HG03097 (cell line): ENCODE measurements at regions not wholly inside any gene's neighbourhood (a gene's known extent, or its start where the extent isn't known, plus 50 kb on each side); places are given as distances from the start of the nearest gene placed in this dataset.

Experiments used
- ATAC-seq: cut with Tn5 transposase; IDR thresholded peaks from one replicate; pipeline ENCODE4 v1.9.1; 2021; ENCODE audit not compliant: unreplicated experiment, low FRiP score

DNA sequence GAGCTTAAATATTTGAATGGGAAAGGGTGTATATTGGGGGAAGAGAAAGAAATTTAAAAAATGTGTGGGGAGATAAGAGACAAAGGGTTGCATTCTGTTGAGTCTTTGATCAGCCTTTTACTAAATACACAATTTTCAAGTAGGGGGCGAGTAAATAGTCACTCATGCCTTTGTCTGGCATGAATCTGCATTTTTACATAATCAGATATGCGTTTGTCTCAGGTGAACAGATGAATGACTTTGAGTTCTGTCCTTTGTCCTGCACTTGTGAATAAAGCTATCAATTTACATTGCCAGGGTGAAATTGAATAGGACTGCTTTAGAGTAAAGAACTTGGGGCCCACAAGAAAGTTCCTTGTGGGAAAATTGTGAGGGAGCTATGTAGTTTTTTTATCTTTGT is 523.6 kb upstream of the LUZP2 start:
- ATAC-seq = no peak

DNA sequence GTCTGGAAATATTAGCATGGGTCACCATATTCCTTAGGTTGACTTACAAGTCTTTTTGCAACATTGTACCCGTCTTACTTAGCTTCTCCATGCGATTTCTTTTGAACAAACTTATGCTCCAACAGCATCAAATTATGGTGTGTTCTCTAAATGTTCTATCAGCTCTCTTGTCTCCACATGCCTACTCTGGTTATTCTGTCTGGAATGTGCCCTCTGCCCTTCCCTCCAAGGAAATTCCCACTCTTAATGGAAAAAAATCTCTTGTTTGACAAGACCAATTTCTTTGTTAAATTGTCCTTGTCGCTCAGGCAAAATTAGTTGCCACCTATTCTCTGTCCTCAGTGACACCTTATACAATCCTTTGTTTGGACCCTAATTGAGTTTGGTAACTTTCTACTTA is 522.8 kb upstream of the LUZP2 start:
- ATAC-seq = no peak

DNA sequence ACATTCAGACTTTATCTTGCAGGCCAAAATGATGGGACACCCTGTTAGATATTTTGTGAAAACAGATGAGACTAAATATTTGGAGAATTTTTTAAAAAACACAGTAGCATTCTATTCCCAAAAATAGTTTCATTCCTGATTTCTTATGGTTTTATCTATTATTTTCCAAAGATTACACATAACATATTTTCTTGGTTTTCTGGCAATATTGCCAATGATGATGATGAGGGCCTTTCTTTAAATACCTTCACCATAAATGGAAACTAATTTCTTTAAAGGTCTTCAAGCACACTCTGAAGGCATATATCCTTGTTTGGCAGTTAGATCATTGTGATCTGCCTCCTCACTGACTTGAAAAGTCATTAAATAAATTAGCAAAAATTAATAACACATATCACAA is 522.3 kb upstream of the LUZP2 start:
- ATAC-seq = no peak

DNA sequence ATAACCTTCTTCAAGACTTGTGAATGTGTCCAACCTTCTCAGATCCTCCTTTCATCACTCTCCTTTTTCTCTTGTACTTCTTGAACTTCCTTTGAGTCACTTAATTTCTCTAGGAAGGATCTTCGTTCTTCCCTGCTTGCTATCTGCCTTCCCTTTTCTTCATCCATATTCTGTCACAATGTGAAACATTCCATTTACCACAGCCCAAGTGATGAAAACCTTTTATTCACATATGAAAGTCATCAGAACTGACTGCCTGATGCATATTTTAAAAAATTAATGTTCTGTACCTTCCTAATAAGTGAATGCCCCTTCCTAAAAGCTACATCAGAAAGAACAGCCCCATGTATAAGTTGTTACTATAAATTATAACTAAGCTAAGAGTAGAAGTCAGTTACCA is 520.4 kb upstream of the LUZP2 start:
- ATAC-seq = no peak

DNA sequence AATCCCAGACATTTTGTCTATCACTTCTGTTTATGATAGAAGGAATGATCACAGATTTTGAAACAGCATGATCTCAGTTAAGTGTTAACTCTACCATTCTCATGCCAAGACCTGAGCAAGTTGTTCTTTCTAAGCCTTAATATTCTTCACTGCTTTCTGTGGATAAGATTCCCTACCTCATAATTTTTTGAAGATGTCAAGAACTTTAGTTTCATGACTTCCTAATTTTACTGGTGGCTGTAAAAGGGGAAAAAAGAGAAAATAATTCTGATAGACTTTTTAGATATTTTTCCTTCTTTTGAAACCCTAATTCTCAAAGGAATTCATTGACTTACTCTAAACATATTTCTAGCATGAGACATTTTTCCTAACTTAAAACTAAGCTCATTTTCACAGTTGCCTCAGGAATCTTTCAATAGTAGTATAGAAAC is 520.0 kb upstream of the LUZP2 start:
- no peak for ATAC-seq

DNA sequence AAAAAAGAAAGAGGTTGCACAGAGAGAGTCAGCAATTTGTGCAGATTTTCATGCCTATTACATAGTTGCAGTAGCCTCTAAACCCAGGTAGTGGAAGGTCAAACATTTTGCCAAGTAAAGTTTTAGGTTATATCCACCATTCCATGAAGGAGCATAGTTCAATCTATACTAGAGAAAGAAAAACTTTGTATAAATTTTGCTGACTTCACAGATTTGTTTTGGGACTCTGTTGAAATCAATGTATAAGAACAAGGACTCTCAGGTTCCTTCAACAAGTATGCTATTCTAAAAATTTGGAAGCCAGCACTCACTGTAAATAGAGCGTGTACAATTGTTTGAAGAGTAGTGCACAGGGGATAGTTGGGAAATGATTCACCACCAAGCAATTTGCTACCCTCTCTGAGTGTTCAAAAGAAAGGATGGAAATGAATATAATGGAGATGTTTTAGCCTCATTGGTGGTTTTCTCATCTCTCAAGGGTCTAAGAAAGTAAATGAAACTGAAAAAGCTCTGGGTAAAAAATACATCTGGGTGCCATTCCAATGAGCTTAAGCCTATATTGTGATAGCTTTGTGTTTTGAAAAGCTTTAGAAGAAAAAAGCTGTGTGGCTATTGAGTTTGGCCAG is 508.4 kb upstream of the LUZP2 start:
- no peak for ATAC-seq

DNA sequence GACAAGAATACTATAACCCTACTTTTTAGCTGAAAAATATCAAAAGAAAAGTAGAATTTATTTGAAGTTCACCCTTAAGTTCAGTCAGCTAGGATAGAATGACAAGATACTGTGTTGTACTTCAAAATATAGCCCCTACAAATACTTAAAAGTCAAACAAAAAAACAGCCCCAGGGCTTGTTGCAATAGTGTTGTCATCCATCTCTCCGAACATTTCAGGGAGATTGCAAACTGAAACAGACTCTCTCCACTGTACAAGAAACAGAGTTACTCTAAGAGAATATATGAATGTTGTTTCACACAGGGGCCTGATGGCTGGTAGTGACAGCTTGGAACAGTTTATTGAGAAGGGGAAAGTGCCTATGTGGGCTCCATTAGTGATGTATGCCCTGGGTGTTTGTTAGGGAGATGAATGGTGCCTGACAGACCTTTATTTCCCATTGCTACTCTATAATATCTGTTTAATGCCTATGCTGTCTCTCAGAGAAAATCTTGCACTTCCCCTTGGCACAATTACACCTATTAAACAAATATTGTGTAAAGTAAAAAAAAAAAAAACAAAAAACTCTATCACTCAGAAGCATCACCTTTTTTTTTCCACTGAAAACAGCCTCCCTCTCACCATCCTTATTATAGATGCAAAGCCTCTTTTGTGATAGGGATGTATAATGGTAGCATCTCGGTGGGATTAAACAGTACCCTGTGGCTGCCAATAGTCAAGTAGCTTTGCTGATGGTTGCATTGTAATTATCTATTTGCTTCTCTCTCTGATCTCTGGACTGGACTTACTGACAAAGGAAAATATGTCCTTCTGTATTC is 506.3 kb upstream of the LUZP2 start:
- no peak for ATAC-seq

DNA sequence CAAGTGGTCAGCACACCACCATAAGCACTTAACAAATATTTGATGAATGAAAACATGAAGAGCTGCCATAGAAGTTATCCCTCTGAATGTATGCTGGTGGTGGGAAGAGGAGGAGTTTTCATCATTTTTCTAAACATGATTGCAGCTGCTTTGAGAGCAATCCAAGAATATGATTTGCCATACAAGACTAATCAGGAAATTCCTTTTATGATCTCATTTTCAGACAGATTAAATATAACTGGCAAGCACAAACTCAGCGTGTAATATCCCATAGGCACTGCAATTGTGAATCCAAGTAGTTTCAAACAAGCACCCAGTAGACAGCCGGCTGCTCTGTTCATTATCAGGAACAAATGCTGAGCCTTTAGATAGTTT is 505.7 kb upstream of the LUZP2 start:
- ATAC-seq = no peak

DNA sequence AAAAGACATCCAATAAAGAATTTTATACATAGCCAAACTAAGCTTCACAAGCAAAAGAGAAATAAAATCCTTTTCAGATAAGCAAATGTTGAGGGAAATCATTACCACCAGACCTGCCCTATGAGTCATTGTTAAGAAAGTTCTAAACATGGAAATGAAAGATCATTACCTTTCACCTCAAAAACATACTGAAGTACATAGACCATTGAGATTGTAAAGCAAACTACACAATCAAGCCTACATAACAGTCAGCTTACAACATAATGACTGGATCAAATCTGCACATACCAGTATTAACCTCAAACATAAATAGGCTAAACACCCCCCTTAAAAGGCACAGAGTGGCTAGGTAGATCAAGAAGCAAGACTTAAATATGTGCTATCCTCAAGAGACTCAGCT is 501.0 kb upstream of the LUZP2 start:
- no peak for ATAC-seq

DNA sequence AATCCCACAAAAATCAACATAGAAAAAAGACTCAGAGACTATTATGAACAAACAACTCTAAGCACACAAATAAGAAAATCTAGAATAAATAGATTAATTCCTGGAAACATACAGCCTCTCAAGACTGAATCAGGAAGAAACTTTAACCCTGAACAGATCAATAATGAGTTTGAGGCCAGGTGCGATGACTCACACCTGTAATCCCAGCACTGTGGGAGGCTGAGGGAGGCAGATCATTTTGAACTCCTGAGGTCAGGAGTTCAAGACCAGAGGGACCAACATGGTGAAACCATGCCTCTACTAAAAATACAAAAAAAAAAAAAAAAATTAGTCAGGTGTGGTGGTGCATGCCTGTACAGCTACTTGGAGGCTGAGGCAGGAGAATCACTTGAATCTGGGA is 499.5 kb upstream of the LUZP2 start:
- no peak for ATAC-seq

DNA sequence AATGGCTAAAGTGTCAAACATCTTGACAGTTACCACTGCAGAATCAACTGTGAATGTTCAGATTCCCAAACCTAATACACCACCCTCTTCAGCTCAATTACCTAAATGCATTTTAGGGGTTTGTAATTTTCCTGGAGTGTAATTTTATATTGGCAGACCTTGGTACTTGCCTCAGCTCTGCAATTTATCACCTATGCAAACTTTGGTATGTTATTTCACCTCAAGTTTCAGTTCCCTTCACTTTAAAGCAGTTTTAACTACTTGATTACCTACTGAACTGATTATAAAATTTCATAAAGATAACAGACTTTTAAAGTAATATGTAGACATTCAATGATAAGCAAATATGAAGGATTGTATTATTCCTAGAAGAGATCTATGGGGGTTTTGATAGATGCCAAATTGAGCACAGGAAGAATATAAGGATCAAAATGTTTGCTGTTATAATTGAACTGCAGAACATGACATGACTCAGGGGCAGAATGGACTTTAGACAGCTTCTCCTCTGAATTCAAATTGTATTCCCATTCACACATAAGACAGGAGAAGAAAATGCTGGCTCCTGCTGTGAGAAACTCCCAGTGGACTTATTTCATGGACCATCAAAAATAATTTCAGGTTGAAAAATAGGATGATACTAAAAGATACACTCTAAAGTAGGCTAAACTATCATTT is 491.5 kb upstream of the LUZP2 start:
- no peak for ATAC-seq

DNA sequence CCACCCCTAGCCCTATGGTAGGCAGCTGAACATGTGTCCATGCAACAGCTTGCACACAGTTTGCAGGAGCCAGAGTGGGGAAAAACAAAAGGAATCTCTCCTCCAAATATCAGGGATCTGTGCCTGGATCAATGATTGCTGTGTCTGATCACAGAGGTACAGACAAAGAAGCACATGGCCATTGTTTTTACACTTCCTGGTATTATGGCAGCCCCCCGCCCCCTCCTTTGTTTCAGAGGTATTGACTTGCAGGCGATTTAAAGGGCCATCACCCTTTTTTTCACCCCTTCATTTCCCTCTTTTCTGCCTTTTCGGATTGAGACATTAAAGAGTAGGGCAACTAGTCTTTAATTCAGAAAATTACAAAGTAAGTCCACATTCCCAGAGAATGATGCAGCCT is 453.0 kb upstream of the LUZP2 start:
- no peak for ATAC-seq

DNA sequence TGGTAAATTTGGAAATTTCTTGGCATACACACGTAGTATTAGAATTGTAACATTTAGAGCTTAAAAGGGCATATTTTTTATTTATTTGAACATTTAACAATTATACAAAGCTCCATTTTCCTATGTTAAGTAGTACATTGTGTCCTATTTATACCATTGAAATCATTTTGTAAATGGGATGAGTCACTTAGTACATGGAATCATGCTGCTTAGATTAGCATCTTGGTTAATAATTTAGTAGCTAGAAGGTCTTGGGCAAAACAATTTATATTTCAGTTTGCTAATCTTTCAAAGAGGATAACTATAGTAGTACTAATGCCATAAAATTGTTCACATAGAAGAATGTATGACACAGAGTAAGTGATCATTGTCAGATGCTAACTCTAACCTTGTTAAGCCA is 450.1 kb upstream of the LUZP2 start:
- ATAC-seq = no peak

DNA sequence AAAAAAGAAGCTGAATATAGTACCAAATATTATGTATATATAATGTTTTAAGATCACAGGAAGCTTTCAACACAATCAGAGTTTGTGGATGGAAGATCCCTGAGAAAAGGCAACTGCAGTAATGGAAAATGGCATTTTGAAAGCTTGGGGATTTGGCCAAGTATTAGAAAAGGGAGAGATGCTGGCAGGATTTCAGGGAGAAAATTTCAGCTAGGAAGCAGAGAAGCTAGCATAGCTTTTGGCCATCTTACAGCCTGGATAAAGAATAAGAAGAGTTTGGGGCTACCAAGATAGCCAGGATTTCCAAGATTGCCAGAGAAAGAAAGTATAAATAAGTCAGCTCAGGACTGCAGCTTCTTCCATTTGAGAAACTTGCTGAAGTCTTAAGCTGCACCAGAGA is 440.8 kb upstream of the LUZP2 start:
- no peak for ATAC-seq

DNA sequence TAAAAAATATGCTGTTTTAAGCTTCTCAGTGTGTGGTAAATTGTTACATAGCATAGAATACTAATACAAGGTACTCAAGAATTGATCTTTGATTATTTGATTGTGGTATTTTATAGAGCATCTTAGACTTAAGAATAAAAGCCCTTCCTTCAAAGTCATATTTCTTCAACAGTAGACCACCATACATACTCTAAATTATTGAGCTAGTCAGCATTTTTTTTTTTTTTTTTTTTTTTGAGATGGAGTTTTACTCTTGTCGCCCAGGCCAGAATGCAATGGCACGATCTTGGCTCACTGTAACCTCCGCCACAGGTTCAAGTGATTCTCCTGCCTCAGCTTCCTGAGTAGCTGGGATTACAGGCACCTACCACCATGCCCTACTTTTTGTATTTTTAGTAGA is 436.7 kb upstream of the LUZP2 start:
- ATAC-seq = no peak

DNA sequence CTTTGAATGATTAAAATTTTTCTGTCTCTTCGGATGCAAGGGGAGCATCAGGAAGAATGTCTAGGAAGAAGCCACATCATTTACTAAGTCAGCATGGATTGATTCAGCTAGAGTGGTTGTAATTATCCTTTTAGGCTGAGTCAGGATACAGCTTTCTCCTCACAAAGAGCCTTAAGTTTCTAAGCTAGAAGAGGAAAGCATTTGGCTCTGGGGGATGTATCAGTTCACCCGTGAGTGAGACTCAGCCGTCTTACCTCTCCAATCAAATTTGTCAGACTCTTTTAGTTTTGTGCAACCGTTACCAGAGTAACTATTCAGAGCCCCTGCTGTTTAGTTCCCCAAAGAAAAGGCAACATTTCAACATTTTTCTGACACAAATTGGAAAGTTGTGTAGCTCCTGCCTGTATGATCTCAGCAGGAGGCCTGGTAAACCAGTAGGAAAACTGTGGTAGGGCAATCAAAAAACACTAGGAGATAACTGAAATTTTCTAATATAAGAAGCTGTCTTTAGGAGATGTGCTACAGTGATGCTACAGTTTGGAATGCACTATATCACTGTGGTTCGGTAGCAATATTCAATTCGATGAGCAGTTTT is 432.4 kb upstream of the LUZP2 start:
- no peak for ATAC-seq

DNA sequence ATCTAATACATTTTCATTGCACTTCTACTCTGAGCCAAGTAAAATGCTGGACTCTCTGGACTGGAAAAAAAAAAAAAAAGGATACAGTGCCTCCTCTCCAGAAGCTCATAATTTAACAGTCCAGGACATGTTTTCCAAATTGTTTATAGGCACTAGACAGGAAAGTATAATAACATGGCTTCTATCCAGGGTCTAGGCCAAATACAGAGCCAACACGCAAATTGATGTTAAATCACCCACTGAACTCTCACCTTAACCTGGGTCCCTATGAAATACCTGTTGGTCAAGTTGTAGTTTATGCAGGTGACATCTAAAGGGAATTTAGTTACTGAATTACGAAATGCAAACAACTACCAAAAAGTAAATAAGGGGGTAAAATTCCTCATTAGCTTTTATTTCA is 428.7 kb upstream of the LUZP2 start:
- ATAC-seq = no peak

DNA sequence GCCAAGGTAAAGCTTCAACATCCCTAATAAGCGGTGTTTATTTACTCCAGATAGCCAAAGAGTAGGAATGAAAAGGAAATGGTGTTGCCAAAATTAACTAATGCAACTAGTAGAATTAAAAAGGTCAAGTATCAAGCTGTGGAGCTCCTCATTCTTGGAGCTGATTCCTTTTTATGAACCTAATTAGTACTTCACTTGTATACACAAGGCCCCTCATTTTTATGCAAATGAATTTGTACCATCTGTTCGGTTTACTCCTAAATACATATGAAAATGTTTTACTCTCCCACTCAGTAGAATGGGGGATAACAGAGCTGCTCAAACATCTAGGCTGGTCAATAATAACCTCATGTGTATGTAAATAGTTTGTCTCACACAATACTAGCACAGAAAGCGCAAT is 426.4 kb upstream of the LUZP2 start:
- ATAC-seq = no peak

DNA sequence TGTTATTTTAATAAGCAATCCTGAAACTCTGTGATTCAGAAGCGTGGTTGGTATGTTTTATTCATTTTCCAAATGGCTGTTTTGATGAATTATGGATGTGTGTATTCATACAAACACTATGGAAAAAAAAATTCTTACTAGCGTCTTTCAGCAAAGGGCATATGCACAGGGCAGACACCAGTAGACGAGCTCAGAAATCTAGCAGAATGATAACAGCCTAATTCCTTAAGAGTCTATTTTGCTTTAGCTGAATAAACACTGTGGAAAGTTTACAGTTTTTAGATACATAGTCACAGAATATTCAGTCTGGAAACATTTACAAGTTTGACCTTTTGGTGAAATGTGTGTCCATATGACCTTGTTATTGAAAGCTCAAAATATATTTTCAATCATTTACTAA is 418.8 kb upstream of the LUZP2 start:
- ATAC-seq = no peak

DNA sequence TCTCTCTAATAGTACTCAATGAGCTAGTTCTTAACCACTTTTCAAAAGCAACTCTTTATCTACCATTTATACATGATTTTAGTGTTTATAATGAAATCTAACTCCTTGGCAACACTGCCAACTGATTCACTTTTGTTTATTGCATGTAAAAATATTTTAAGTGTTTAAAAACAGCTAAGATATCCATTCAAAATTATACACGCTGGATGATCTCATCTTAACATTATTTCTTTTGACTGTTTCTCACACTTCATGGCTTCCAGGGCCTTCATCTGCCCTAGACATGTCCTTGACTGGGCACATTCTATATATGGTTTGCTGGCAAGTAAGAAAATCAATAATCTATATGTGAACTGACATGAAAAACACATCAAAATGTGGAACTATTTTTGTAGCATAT is 414.6 kb upstream of the LUZP2 start:
- no peak for ATAC-seq

DNA sequence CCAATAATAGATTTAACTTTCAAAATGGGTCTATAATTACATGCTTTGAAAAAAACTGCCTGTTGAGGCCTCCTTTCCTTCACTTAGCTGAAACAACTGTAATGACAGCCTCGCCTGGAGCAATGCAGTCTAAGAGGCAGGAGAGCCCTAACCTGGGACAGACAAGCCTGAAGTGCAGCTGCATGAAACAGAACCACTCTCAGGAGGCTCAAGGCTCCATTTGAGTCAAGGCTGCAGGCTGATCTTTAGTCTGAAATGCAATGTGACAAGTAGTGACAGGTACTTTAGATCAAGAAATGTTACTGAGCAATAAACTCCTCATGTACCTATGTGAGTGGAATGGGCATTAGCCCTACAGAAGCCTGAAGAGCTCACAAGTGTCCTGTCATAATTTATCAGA is 414.0 kb upstream of the LUZP2 start:
- ATAC-seq = no peak

DNA sequence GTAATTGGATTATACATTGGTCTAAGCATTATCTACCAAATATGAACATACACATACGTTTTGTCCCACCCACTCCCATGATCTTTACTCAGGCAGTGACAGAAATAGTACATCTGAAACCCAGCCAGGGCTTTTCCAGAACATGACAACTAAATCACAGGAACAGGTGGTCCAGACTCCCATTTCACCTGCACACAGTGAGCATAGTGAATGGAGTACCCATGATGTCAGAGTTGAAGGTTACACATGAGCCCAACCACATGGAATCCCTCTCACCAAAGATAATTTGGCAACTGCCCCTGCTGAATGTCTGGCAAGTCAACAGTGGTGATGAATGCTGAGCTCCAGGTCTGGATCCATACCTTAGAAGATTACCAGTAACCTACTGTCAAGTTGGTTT is 411.9 kb upstream of the LUZP2 start:
- ATAC-seq = no peak
